PC-3 (cell line): ENCODE measurements at regions not wholly inside any gene's neighbourhood (a gene's known extent, or its start where the extent isn't known, plus 50 kb on each side); places are given as distances from the start of the nearest gene placed in this dataset.

ENCODE experiments used
- ATAC-seq: fragments of 200-7000 bp; cut with Tn5 transposase; 2 replicates; pipeline ENCODE4 v1.9.1; 2020; ENCODE audit warnings: mild to moderate bottlenecking, moderate library complexity
- BruUV-seq: library from RNA; stranded (reverse); fragments of 400-500 nt; replicated peaks from 2 replicates; lab custom pipeline; 2021; lab: Mats Ljungman, UMichigan
- CTCF ChIA-PET: fragments of 300-600 bp; sonication (Branson Sonifier 250); formaldehyde crosslinking; loops from one replicate; lab custom pipeline; 2022; ENCODE audit warnings: antibody characterized with exemption; lab: Charles Lee
- POLR2A ChIA-PET: fragments of 300-600 bp; sonication (Branson Sonifier 250); formaldehyde crosslinking; loops from one replicate; lab custom pipeline; 2022; ENCODE audit warnings: antibody characterized with exemption; ENCODE audit not compliant: unreplicated experiment; lab: Charles Lee
- DNase-seq: peaks from one replicate; pipeline ENCODE4 v3.0.0-alpha.2; 2015
- H2AFZ ChIP-seq: fragments of 300-600 bp; sonication (generic); 2 replicates; pipeline ENCODE4 v1.6.0; 2016; ENCODE audit warnings: antibody characterized with exemption, low read length
- H3F3A ChIP-seq: fragments of 300-600 bp; sonication (generic); one replicate; pipeline ENCODE4 v1.6.0; 2017; ENCODE audit warnings: antibody characterized with exemption, low read length, control low read depth, mild to moderate bottlenecking; ENCODE audit not compliant: unreplicated experiment
- H3K27ac ChIP-seq: fragments of 300-600 bp; sonication (generic); 2 replicates; pipeline ENCODE4 v1.5.1; 2016; ENCODE audit warnings: mild to moderate bottlenecking, low read length
- H3K27me3 ChIP-seq: fragments of 300-600 bp; sonication (generic); 2 replicates; pipeline ENCODE4 v1.6.1; 2016; ENCODE audit warnings: low read length, mixed read lengths
- H3K36me3 ChIP-seq: fragments of 300-600 bp; sonication (generic); 2 replicates; pipeline ENCODE4 v1.6.1; 2016; ENCODE audit warnings: low read depth, mixed run types, low read length, mixed read lengths
- H3K4me1 ChIP-seq: fragments of 300-600 bp; sonication (generic); 2 replicates; pipeline ENCODE4 v1.5.1; 2016; ENCODE audit warnings: low read length; ENCODE audit not compliant: insufficient read depth
- H3K4me2 ChIP-seq: fragments of 300-600 bp; sonication (generic); 2 replicates; pipeline ENCODE4 v1.6.0; 2016; ENCODE audit warnings: low read length
- H3K4me3 ChIP-seq: fragments of 300-600 bp; sonication (generic); 2 replicates; pipeline ENCODE4 v1.5.1; 2016; ENCODE audit warnings: mild to moderate bottlenecking, low read length, mixed read lengths
- H3K79me2 ChIP-seq: fragments of 300-600 bp; sonication (generic); 2 replicates; pipeline ENCODE4 v1.6.1; 2017; ENCODE audit warnings: low read length, mixed read lengths
- H3K9ac ChIP-seq: fragments of 300-600 bp; sonication (generic); 2 replicates; pipeline ENCODE4 v1.6.0; 2016; ENCODE audit warnings: mild to moderate bottlenecking, low read length
- H3K9me2 ChIP-seq: fragments of 300-600 bp; sonication (generic); replicated peaks from 2 replicates; pipeline ENCODE4 v1.6.1; 2016; ENCODE audit warnings: mixed run types, low read length, mixed read lengths
- H3K9me3 ChIP-seq: fragments of 300-600 bp; sonication (generic); 2 replicates; pipeline ENCODE4 v1.6.1; 2016; ENCODE audit warnings: low read length, mixed read lengths
- H4K20me1 ChIP-seq: fragments of 300-600 bp; sonication (generic); 2 replicates; pipeline ENCODE4 v1.6.1; 2016; ENCODE audit warnings: low read length, mixed read lengths
- CTCF ChIP-seq: fragments of 300-600 bp; sonication (generic); conservative IDR thresholded peaks from 2 replicates; pipeline ENCODE4 v1.5.1; 2017; ENCODE audit warnings: antibody characterized with exemption, low read depth, mild to moderate bottlenecking, low read length
- EZH2 ChIP-seq: fragments of 300-600 bp; sonication (generic); IDR thresholded peaks from one replicate; pipeline ENCODE4 v1.6.1; 2017; ENCODE audit warnings: antibody characterized with exemption, mild to moderate bottlenecking, low read length; ENCODE audit not compliant: unreplicated experiment
- EZH2phosphoT487 ChIP-seq: fragments of 300-600 bp; sonication (generic); IDR thresholded peaks from 2 replicates; pipeline ENCODE4 v1.6.1; 2018; ENCODE audit warnings: mild to moderate bottlenecking, antibody characterized with exemption, low read length, borderline replicate concordance
- intact Hi-C: fragments of 100-400 bp; cut with micrococcal nuclease; formaldehyde crosslinking; loops from 2 replicates; pipeline ENCODE4 v1.9.0; 2023

GRCh38 chr6:141848029-141848890 is 284.5 kb upstream of the GJE1 start:
- Histone ChIP-seq H3K9me2 (no peaks in the 10 kb centered on the region), H3K9ac (no peak overlapping the region), H3K4me3 (no peak overlapping the region), H3K27me3 (no peaks in the 10 kb centered on the region), H3F3A (no peaks in the 10 kb centered on the region), H3K79me2 (no peaks in the 10 kb centered on the region), H3K27ac (peak overlapping the region; percentile 46), H3K36me3 (no peaks in the 10 kb centered on the region), H3K4me1 (peaks cover 20% of the 10 kb centered on the region; the same call in 1 of the 2 replicates), H4K20me1 (no peaks in the 10 kb centered on the region), H3K4me2 (peak overlapping the region; percentile 53), H2AFZ (no peak overlapping the region), H3K9me3 (no peaks in the 10 kb centered on the region)
- intact Hi-C loops, result no loop called here
- CTCF ChIA-PET, result no interaction called here
- BruUV-seq, result no TSS peak
- DNase-seq (peak; percentile 75), ATAC-seq (peak; percentile 48)
- TF ChIP-seq EZH2, result no peak
- TF ChIP-seq EZH2phosphoT487, result no peak
- no peak for TF ChIP-seq CTCF
- POLR2A ChIA-PET, result no interaction called here

DNA sequence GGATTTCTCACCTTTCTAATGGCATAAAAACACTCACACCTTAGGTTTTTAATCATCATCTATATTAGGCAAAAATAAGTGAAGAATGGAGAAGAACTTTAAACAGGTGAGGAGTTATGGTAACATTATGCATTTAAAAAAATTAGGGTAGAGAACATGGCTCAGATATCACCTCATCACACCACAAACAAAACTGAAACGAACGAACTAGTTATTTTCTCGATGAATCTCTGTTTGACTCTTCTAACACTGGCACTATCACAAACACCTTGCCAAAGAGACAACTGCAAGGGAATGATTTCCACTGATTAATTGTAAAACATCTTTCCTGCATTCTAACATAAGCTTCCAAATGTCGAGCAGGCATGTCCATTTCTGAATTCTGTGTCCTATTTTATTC is 286.1 kb upstream of the GJE1 start:
- POLR2A ChIA-PET, result no interaction called here

More for the DNA sequence above, 286.1 kb upstream of the GJE1 start:
- BruUV-seq, result no TSS peak
- Histone ChIP-seq H3K4me3 (no peak overlapping the region), H3K9me3 (no peaks in the 10 kb centered on the region), H3K9ac (no peak overlapping the region), H3K79me2 (no peaks in the 10 kb centered on the region), H3K36me3 (no peaks in the 10 kb centered on the region), H3F3A (no peaks in the 10 kb centered on the region), H4K20me1 (no peaks in the 10 kb centered on the region), H3K4me1 (peaks cover 20% of the 10 kb centered on the region; the same call in 1 of the 2 replicates), H3K9me2 (no peaks in the 10 kb centered on the region), H3K27me3 (no peaks in the 10 kb centered on the region), H2AFZ (no peak overlapping the region), H3K4me2 (no peak overlapping the region), H3K27ac (no peak overlapping the region)
- TF ChIP-seq EZH2 (no peak), EZH2phosphoT487 (no peak), CTCF (no peak)
- intact Hi-C loops, result no loop called here
- CTCF ChIA-PET, result no interaction called here
- no peak for ATAC-seq
- no peak for DNase-seq
